ENCODE measurements at regions not wholly inside any gene's neighbourhood (a gene's known extent, or its start where the extent isn't known, plus 50 kb on each side); places are given as distances from the start of the nearest gene placed in this dataset.

DNA sequence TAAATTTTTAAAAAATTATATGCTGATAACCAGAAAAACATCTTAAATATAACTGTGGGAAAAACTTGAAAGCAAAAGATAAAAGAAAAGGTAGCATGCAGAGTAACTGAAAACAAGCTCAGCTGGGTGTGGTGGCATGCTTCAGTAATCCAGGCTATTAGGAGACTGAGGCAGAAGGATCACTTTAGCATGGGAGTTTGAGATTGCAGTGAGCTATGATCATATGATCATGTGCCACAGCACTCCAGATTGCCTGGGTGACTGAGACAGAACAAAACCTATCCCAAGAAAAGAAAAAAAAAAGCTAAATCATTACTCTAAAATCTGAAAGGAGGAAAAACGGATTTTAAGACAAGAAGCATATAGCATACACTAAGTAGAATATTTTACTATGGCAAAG lies 1624.0 kb downstream of the AMY1C start:
- Histone ChIP-seq H3K9me3 (ENCODE audit: low read length) (peaks cover 9% of the 10 kb centered on the region; the same call in 1 of the 2 replicates), H3K9ac (ENCODE audit: low read length) (no peak overlapping the region), H3K27me3 (ENCODE audit: low read length) (no peaks in the 10 kb centered on the region)

DNA sequence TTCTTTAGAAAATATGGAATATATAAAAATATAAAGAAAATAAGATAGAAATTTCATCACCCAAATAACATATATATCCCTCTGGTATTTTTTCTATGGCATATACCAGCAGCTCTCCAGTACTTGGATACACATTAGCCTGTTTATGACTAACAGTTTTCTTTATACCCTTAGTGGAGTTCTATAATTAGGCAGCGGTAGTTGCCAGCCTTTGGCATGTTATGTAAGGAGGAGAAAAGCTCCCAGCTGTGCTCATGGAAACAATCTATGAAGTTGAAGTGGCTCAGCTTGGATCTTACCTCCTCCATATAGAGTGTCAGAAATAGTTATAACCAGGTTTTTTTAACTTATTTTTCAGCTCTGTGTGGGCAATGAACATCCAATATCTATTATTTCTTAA lies 1636.8 kb downstream of the AMY1C start:
- Histone ChIP-seq H3K4me2 (ENCODE audit: low read depth, low read length, poor library complexity, severe bottlenecking) (no peak overlapping the region), H3K27ac (ENCODE audit: low read length) (no peak overlapping the region), H3K9ac (ENCODE audit: low read length) (no peak overlapping the region), H3K9me2 (replicated peaks; ENCODE audit: insufficient read depth, low read length) (no peaks in the 10 kb centered on the region), H2AFZ (ENCODE audit: low read length) (no peak overlapping the region), H3K4me1 (ENCODE audit: low read length) (no peaks in the 10 kb centered on the region), H3K4me3 (ENCODE audit: low read length) (no peak overlapping the region), H3K36me3 (ENCODE audit: insufficient read depth, low read length) (no peaks in the 10 kb centered on the region), H3K27me3 (ENCODE audit: low read length) (no peaks in the 10 kb centered on the region), H3K9me3 (ENCODE audit: low read length) (peaks cover 18% of the 10 kb centered on the region), H4K20me1 (ENCODE audit: insufficient read depth, low read depth, low read length) (no peaks in the 10 kb centered on the region), H3K79me2 (ENCODE audit: low read length) (no peaks in the 10 kb centered on the region)
- DNase-seq = no peak

More for the DNA sequence above, 1624.0 kb downstream of the AMY1C start:
- no peaks in the 10 kb centered on the region for H3K36me3 ChIP-seq (ENCODE audit: insufficient read depth, low read length)
- DNase-seq = no peak
- H3K79me2 ChIP-seq (ENCODE audit: low read length) = no peaks in the 10 kb centered on the region
- H3K4me3 ChIP-seq (ENCODE audit: low read length) = no peak overlapping the region
- no peak overlapping the region for H2AFZ ChIP-seq (ENCODE audit: low read length)
- H3K4me2 ChIP-seq (ENCODE audit: low read depth, low read length, poor library complexity, severe bottlenecking) = no peak overlapping the region
- H3K4me1 ChIP-seq (ENCODE audit: low read length) = no peaks in the 10 kb centered on the region
- no peaks in the 10 kb centered on the region for H3K9me2 ChIP-seq (replicated peaks; ENCODE audit: insufficient read depth, low read length)
- H3K27ac ChIP-seq (ENCODE audit: low read length) = no peak overlapping the region
- no peaks in the 10 kb centered on the region for H4K20me1 ChIP-seq (ENCODE audit: insufficient read depth, low read depth, low read length)

DNA sequence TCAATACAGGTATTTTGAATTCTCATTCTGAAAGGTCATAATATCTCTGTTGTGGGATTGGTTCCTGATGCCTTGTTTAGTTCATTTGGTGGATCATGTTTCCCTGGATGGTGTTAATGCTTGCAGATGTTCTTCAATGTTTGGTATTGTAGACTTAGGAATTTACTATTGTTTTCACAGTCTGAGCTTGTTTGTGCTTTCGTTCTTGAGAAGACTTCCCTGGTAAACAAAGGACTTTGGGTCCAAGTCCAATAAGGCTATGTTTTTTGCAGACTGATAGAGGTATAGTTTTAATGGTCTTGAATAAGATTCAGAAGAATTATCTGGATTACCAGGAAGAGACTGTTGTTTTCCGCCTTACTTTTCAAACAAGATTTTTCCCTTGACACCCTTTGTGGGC lies 1646.3 kb downstream of the AMY1C start:
- Histone ChIP-seq H3K9ac (ENCODE audit: low read length) (no peak overlapping the region), H3K9me2 (replicated peaks; ENCODE audit: insufficient read depth, low read length) (no peaks in the 10 kb centered on the region), H4K20me1 (ENCODE audit: insufficient read depth, low read depth, low read length) (no peaks in the 10 kb centered on the region), H3K79me2 (ENCODE audit: low read length) (no peaks in the 10 kb centered on the region), H3K27me3 (ENCODE audit: low read length) (no peaks in the 10 kb centered on the region), H3K9me3 (ENCODE audit: low read length) (peaks cover 14% of the 10 kb centered on the region), H3K4me2 (ENCODE audit: low read depth, low read length, poor library complexity, severe bottlenecking) (no peak overlapping the region), H3K4me1 (ENCODE audit: low read length) (no peaks in the 10 kb centered on the region), H2AFZ (ENCODE audit: low read length) (no peak overlapping the region), H3K27ac (ENCODE audit: low read length) (no peak overlapping the region), H3K4me3 (ENCODE audit: low read length) (no peak overlapping the region), H3K36me3 (ENCODE audit: insufficient read depth, low read length) (no peaks in the 10 kb centered on the region)
- DNase-seq = no peak

DNA sequence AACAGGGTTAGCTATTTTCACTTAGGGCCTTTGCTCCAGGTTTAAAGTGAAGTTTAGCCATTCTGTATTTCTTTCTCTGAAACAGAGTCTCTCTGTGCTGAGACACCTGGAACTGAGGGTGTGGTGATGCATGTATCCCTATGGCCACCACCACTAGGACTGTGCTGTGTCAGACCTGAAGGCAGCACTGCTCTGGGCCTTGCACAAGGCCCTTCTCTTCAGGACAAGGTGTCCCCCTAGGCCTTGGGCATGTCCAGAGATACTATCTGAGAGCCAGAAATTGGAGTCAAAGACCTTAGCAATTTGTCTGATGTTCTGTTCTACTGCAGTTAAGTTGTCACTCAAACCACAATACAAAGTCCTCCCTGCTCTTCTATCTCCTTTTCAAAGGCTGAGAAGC lies 1649.2 kb downstream of the AMY1C start:
- Histone ChIP-seq H3K4me3 (ENCODE audit: low read length) (no peak overlapping the region), H3K36me3 (ENCODE audit: insufficient read depth, low read length) (no peaks in the 10 kb centered on the region), H3K9ac (ENCODE audit: low read length) (no peak overlapping the region), H2AFZ (ENCODE audit: low read length) (no peak overlapping the region), H3K27ac (ENCODE audit: low read length) (no peak overlapping the region), H3K9me3 (ENCODE audit: low read length) (peaks cover 24% of the 10 kb centered on the region), H3K79me2 (ENCODE audit: low read length) (no peaks in the 10 kb centered on the region), H3K27me3 (ENCODE audit: low read length) (no peaks in the 10 kb centered on the region), H3K4me1 (ENCODE audit: low read length) (no peaks in the 10 kb centered on the region), H4K20me1 (ENCODE audit: insufficient read depth, low read depth, low read length) (no peaks in the 10 kb centered on the region), H3K9me2 (replicated peaks; ENCODE audit: insufficient read depth, low read length) (no peaks in the 10 kb centered on the region), H3K4me2 (ENCODE audit: low read depth, low read length, poor library complexity, severe bottlenecking) (no peak overlapping the region)
- no peak for DNase-seq

DNA sequence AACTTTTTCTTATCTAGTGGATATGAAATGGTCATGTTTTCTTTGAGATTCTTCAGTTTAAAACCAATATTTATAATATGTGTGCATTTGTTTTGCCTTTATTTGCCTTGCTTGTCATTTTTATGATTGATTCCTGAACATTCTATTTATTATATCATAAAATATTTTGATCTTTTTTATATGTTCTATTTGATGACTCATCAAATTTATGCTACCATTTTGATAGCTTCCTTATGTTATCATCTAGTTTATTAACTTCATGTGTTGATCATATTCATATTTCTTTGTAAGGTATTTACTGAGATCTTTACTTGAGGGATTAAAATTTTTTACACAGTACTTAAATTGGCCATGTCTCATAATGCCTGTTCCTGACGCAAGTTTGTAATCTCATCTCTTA lies 1650.0 kb downstream of the AMY1C start:
- Histone ChIP-seq H3K27me3 (ENCODE audit: low read length) (no peaks in the 10 kb centered on the region), H3K36me3 (ENCODE audit: insufficient read depth, low read length) (no peaks in the 10 kb centered on the region), H2AFZ (ENCODE audit: low read length) (no peak overlapping the region), H4K20me1 (ENCODE audit: insufficient read depth, low read depth, low read length) (no peaks in the 10 kb centered on the region), H3K9me3 (ENCODE audit: low read length) (peaks cover 24% of the 10 kb centered on the region), H3K4me2 (ENCODE audit: low read depth, low read length, poor library complexity, severe bottlenecking) (no peak overlapping the region), H3K4me3 (ENCODE audit: low read length) (no peak overlapping the region), H3K9me2 (replicated peaks; ENCODE audit: insufficient read depth, low read length) (no peaks in the 10 kb centered on the region), H3K79me2 (ENCODE audit: low read length) (no peaks in the 10 kb centered on the region), H3K9ac (ENCODE audit: low read length) (no peak overlapping the region), H3K4me1 (ENCODE audit: low read length) (no peaks in the 10 kb centered on the region), H3K27ac (ENCODE audit: low read length) (no peak overlapping the region)
- no peak for DNase-seq

DNA sequence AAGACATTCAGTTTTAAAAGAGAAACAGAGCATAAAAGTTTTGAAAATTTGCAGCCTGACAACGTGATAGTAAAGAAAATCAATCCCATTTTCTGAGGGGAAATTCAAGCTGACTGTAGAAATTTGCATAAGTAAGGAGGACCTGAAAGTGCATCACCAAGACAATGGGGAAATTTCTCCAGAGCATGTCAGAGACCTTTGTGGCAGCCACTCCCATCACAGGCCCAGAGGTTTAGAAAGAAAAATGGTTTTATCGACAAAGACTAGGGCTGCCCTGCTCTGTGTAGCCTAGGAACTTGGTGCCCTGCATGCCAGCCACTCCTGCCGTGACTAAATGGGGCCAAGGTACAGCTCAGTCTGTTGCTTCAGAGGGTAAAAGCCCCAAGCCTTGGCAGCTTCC lies 1640.2 kb upstream of the PRMT6 start:
- Histone ChIP-seq H2AFZ (ENCODE audit: low read length) (no peak overlapping the region), H3K4me2 (ENCODE audit: low read depth, low read length, poor library complexity, severe bottlenecking) (no peak overlapping the region), H3K4me1 (ENCODE audit: low read length) (no peaks in the 10 kb centered on the region), H3K9me3 (ENCODE audit: low read length) (peaks cover 32% of the 10 kb centered on the region), H3K36me3 (ENCODE audit: insufficient read depth, low read length) (no peaks in the 10 kb centered on the region), H3K27ac (ENCODE audit: low read length) (no peak overlapping the region), H3K4me3 (ENCODE audit: low read length) (no peak overlapping the region), H4K20me1 (ENCODE audit: insufficient read depth, low read depth, low read length) (no peaks in the 10 kb centered on the region), H3K79me2 (ENCODE audit: low read length) (no peaks in the 10 kb centered on the region), H3K9me2 (replicated peaks; ENCODE audit: insufficient read depth, low read length) (no peaks in the 10 kb centered on the region), H3K27me3 (ENCODE audit: low read length) (no peaks in the 10 kb centered on the region), H3K9ac (ENCODE audit: low read length) (no peak overlapping the region)
- no peak for DNase-seq

DNA sequence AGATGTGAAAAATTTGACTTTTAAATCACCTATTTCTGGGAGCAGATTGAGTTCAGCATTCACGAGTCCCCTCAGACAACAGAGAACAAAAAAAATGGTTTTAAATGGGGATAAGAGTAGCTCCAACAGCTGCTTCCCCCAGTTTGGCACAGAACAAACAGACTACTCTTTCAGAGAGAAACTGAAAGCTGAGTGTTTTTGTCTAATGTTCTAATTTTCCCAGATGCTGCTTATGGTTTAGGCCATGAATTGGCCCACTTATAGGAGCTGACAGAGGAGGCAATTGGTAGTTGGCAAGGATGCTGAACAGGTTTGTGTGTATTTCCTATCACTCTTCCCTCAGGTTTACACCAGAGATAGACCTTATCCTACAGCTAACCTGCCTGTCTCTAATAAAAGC lies 1637.4 kb upstream of the PRMT6 start:
- no peaks in the 10 kb centered on the region for H4K20me1 ChIP-seq (ENCODE audit: insufficient read depth, low read depth, low read length)
- DNase-seq = no peak

DNA sequence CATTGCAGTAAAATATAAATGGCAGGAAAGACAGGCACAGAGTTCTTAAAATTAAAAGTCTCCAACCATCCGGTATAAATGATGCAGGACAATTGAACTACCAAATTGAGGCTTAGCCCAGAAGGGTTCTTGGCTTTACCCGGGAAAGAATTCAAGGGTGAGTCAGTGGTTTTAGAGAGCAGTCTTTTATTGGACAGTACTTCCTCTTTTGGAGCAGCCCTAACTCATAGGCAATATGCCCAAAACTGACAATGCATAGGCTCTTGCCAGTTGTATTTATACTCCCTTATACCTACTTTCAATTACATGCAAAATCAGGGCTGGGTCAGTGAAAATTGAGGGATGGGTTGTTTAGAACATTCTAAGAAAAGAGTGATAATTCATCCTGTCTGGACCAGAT lies 1628.9 kb upstream of the PRMT6 start:
- DNase-seq = no peak
- Histone ChIP-seq H3K9ac (ENCODE audit: low read length) (no peak overlapping the region), H3K27ac (ENCODE audit: low read length) (no peak overlapping the region), H3K36me3 (ENCODE audit: insufficient read depth, low read length) (no peaks in the 10 kb centered on the region), H3K4me3 (ENCODE audit: low read length) (no peak overlapping the region), H2AFZ (ENCODE audit: low read length) (no peak overlapping the region), H3K4me1 (ENCODE audit: low read length) (no peaks in the 10 kb centered on the region), H3K9me2 (replicated peaks; ENCODE audit: insufficient read depth, low read length) (no peaks in the 10 kb centered on the region), H4K20me1 (ENCODE audit: insufficient read depth, low read depth, low read length) (no peaks in the 10 kb centered on the region), H3K9me3 (ENCODE audit: low read length) (peaks cover 8% of the 10 kb centered on the region; the same call in 1 of the 2 replicates), H3K79me2 (ENCODE audit: low read length) (no peaks in the 10 kb centered on the region), H3K27me3 (ENCODE audit: low read length) (no peaks in the 10 kb centered on the region), H3K4me2 (ENCODE audit: low read depth, low read length, poor library complexity, severe bottlenecking) (no peak overlapping the region)

More for the DNA sequence above, 1637.4 kb upstream of the PRMT6 start:
- Histone ChIP-seq H3K4me2 (ENCODE audit: low read depth, low read length, poor library complexity, severe bottlenecking) (no peak overlapping the region), H3K4me3 (ENCODE audit: low read length) (no peak overlapping the region), H3K27ac (ENCODE audit: low read length) (no peak overlapping the region), H3K9me3 (ENCODE audit: low read length) (peaks cover 31% of the 10 kb centered on the region), H2AFZ (ENCODE audit: low read length) (no peak overlapping the region), H3K4me1 (ENCODE audit: low read length) (no peaks in the 10 kb centered on the region), H3K36me3 (ENCODE audit: insufficient read depth, low read length) (no peaks in the 10 kb centered on the region), H3K9me2 (replicated peaks; ENCODE audit: insufficient read depth, low read length) (no peaks in the 10 kb centered on the region), H3K79me2 (ENCODE audit: low read length) (no peaks in the 10 kb centered on the region), H3K27me3 (ENCODE audit: low read length) (no peaks in the 10 kb centered on the region), H3K9ac (ENCODE audit: low read length) (no peak overlapping the region)

Measured in Karpas-422 (cell line).